NCI-H2196 (cell line): ENCODE measurements at regions not wholly inside any gene's neighbourhood (a gene's known extent, or its start where the extent isn't known, plus 50 kb on each side); places are given as distances from the start of the nearest gene placed in this dataset.

Source experiments
- DNase-seq: peaks from one replicate; lab custom pipeline; 2025; ENCODE audit not compliant: unreplicated experiment; lab: John Stamatoyannopoulos, UW

GRCh38 chr16:65875381-65876055, 491.0 kb upstream of the CDH5 start:
- no peak for DNase-seq

DNA sequence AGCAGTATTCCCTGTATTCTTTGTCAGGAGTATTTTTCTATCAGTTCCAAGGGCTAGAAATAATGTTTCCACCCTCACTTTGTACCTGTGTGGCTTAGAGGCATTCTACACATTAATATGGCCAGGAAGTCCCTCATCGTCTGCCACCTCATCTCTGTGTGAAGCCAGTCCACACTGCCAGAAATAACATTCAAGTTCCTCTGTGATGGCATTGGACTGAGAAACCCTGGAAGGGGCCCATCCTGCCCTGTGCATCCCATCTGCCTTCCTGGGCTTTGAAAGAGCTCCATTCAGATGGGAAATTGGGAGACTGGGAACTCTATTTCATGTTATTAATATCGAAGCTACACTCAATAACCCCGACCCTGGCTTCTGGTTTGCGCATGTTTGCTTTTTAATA, 497.2 kb upstream of the CDH5 start:
- no peak for DNase-seq

GRCh38 chr16:65867276-65867960, 499.1 kb upstream of the CDH5 start:
- DNase-seq: no peak

GRCh38 chr16:65863236-65863635, 503.3 kb upstream of the CDH5 start:
- no peak for DNase-seq

GRCh38 chr16:65861131-65861731, 505.3 kb upstream of the CDH5 start:
- no peak for DNase-seq

DNA sequence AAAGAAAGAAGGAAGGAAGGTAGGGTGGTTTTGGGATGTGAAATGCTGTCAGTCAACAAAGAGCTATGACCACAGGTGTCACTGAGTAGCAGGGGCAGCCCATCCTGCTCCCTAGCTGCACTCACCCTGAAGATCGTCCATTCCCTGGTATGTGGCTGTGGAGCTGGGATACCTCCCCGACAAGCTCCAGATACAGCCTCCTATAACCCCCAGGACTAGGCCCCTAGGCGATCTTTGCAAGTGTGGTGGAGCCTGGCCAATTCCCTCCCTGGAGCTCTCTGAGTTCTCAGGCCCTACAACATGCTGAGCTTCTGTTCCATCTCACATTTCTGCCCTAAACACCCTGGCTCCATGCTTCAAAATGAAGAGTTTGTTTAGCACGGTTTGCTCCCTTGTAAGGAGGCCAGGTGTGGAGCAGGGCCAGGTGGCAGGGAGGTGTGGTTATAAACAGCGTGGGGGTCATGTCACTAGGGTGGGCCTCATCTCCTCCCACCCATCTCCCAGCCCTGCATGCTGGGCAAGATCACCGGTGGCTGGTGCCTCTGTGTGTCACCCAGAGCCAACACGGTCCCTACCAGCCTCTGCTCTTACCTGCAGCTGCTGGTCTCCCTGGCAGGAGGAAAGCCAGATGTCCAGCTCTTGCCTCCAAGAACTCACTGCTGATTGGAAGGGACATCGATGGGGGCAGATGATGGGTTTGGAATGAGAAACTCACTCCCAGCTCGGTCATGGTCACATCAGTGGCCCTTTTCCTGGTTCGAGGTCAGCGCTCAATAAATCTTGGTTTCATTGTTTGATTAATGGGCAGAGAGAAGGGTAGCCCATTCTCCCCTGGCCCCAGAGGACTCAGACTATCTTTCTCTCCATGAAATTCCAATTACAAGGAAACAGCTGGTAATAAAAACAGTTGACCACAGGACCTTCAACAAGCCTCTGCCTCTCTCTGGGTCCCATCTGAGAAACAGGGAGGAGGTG, 511.0 kb upstream of the CDH5 start:
- no peak for DNase-seq

- no peak for DNase-seq
These were observed 520.3 kb upstream of the CDH5 start for GRCh38 chr16:65846210-65846602.

DNA sequence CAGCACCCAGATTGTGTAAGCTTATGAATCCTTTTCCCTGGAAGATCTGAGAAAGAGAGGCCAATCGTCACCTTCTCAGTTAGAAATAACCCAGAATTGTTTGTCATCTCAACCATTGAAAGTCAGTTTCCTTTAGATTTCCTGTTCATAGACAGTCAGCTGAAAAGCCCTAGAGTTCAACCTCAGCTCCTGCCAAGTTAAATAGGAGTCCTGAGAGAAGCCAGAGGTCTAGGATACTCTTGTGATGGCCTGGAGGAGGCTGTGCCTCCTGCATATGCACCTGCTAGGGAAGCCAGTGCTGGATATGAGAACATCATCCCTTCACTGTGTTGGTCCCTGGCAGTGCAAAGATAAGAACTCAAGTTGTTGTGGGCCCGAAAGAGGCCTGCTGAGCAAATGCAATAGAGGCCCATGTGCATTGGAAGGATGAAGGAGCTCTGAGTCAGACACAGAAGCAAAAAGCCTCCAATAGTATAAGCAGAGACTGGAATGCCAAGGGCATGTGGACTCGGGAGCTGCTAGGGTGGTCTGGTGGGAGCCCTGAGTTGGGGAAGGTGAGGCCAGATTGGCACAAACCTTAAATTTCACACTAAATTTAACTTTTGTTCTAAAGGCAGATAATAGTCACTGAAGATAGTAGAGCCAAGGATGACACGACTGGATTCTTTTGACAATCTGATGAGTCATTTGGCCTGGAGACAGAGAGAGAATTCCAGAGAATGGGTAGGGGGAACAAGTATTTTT, 520.9 kb upstream of the CDH5 start:
- no peak for DNase-seq

GRCh38 chr16:65843941-65844340, 522.5 kb upstream of the CDH5 start:
- no peak for DNase-seq

GRCh38 chr16:65842067-65842466, 524.4 kb upstream of the CDH5 start:
- no peak for DNase-seq

- DNase-seq: no peak
These were observed 528.5 kb upstream of the CDH5 start for GRCh38 chr16:65838001-65838400.

- no peak for DNase-seq
These were observed 529.0 kb upstream of the CDH5 start for GRCh38 chr16:65837464-65837863.

DNA sequence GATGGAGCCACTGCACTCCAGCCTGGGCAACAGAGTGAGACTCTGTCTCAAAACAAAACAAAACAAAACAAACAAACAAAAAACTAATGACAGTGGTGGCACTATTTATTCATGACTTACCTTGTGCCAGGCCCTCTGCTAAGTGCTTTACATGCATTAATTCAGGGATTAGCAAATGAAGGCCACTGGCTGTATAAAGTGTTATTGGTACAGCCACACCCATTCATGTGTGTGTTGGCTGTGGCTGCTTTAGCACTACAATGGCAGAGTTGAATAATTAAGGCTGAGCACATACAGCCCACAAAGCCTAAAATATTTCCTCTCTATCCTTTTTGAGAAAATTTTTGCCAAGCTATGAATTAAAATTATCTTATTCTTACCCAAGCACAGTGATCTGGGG, 531.8 kb upstream of the CDH5 start:
- no peak for DNase-seq

DNA sequence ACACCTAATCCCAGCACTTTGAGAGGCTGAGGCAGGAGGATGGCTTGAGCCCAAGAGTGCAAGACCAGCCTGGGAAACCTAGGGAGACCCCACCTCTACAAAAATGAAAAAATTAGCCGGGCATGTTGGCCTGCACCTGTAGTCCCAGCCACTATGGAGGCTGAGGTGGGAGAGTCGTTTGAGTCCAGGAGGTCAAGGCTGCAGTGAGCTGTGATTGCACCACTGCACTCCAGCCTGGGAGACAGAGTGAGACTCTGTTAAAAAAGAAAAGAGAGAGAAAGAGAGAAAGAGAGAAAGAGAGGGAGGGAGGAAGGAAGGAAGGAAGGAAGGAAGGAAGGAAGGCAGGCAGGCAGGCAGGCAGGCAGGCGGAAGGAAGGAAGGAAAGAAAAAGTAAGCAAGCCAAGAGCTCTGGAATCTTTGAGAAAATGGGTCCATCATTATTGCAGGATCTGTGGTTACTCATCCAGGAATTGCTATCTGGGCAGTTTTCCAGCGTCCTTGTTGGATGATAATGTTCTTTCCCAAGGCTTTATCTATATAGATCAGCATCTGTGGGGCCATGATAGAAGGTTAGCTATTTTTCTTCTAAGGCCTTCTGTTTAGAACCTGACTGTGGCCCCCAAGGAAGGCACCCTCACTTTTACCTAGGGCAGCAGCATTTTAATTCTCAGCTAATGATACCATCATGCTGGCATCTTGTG, 533.2 kb upstream of the CDH5 start:
- DNase-seq: no peak

DNA sequence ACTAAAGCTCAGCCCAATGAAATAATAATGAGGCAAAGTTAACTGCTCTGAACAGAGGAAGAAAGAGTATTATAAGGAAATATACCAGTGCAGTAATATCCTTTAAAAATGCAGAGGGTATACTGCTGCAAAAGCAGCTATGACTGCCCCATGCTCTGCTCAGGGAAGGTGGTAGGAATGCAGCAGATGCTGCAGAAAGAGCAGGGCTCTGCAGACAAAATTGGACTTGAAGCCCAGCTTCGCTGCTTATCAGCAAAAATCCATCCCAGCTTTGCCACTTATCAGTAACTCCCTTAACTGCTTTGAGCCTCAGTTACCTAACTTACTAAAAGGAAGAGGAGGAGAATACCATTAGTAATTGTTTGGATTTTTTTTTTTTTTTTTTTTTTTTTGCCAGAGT, 533.8 kb upstream of the CDH5 start:
- no peak for DNase-seq

- DNase-seq: no peak
These were observed 534.4 kb upstream of the CDH5 start for GRCh38 chr16:65831903-65832666.

- DNase-seq: no peak
These were observed 537.4 kb upstream of the CDH5 start for GRCh38 chr16:65829076-65829475.

DNA sequence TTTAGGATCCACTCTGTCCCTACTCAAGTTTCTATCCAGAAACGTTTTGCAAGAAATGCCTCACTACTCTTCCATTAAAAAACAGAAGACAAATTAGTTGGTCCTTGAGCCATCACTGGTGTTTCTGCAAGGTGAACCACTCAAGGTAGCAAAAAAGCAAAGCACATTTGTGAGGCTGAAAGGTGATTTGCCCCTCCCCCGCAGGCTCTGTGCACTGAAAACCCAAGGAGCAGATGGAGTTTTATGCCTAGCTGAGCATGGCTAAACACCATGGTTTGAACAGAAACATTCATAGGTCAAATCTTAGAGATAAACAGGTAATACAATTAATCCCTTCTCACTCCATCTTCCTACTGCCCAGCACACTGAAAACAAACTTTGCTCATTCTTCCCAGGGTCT, 538.2 kb upstream of the CDH5 start:
- no peak for DNase-seq

DNA sequence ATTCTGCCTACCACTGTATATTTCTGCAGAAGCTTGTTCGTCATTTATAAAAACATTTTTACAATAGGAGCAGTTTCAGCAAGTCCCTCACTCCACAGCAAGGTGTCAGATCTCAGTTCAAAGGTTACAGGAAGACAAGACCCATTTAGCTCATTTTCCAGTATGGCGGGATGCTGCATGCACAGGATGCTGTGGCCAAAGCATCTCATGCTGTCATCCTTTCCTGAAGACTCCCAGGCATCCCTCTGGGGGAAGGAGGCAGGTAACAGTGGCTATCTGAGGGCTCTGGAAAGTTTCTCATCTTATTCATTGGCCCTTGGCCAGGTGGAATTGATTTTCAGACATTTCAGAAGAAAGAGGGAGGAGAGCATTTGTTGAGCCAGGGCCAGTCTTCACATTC, 539.3 kb upstream of the CDH5 start:
- DNase-seq: no peak
